Thoracic aorta (tissue), 2 donors: ENCODE measurements at regions not wholly inside any gene's neighbourhood (a gene's known extent, or its start where the extent isn't known, plus 50 kb on each side); places are given as distances from the start of the nearest gene placed in this dataset.

Source experiments
- ATAC-seq: fragments of 150-250 bp; one replicate; pipeline ENCODE4 v1.8.0; 2017; ENCODE audit warnings: low read depth; ENCODE audit not compliant: insufficient number of reproducible peaks, low FRiP score
- DNase-seq: peaks from one replicate; pipeline ENCODE4 v3.0.0-alpha.2; 2020; ENCODE audit warnings: low spot score
- H3K27ac ChIP-seq, 2 donors: fragments of 200-600 bp; sonication (generic); 1 replicate in 1 of 2; 2 replicates in 1 of 2; pipeline ENCODE4 v1.5.1; 2016; ENCODE audit warnings: mild to moderate bottlenecking in 2 of 2, moderate library complexity in 2 of 2
- H3K27me3 ChIP-seq: fragments of 200-600 bp; sonication (generic); replicated peaks from 2 replicates; pipeline ENCODE4 v1.6.0; 2016; ENCODE audit warnings: mild to moderate bottlenecking; ENCODE audit not compliant: insufficient read depth
- H3K36me3 ChIP-seq: fragments of 200-600 bp; sonication (generic); one replicate; pipeline ENCODE4 v1.5.1; 2016
- H3K4me1 ChIP-seq, 2 donors: fragments of 200-600 bp; sonication (generic); 1 replicate in 1 of 2; 2 replicates in 1 of 2; pipeline versions ENCODE4 v1.5.1 to v1.6.0; 2016; ENCODE audit warnings: low read depth in 2 of 2, mild to moderate bottlenecking in 1 of 2; ENCODE audit not compliant: control insufficient read depth in 1 of 2
- H3K4me3 ChIP-seq: fragments of 200-600 bp; sonication (generic); 2 replicates; pipeline ENCODE4 v1.5.1; 2016; ENCODE audit warnings: mild to moderate bottlenecking
- H3K9me3 ChIP-seq: fragments of 200-600 bp; sonication (generic); 2 replicates; pipeline ENCODE4 v1.5.1; 2016
- CTCF ChIP-seq: fragments of 200-600 bp; sonication (generic); IDR thresholded peaks from one replicate; pipeline ENCODE4 v1.5.1; 2019; ENCODE audit warnings: antibody characterized with exemption

DNA sequence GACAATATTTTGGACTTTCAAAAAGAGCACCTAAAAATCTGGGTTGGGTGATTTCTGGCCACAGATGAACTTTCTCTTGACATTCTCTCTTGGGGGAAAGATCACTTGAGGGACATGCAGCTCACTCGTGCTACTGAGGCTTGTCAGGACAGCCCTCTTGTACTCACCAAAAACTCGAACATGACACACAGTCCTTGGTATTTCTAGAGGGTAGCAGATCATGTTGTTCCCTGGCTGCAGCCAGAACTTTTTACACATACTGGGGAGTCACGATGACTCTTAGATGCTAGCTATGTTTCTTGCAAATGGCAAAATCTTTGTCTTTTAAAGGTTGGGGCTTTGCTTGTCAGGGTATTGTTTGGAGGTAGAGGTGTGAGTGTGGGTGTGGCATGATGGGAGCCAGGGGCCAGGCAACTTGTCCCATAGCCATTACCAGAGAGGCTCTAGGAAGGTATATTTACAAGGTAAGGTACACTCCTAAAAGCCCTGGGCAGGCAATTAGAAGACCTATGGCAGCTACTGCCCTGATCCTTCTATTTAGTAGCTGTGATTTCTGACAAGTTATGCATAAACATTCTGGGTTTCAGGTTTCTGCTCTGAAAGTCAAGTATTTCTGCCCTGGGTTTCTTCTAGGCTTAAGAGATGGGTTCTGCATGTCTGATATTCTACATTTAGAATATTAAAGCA, 241.7 kb upstream of the TLL1 start:
- Histone ChIP-seq H3K36me3 (no peaks in the 10 kb centered on the region), H3K4me3 (no peak overlapping the region), H3K27me3 (no peaks in the 10 kb centered on the region), H3K9me3 (no peaks in the 10 kb centered on the region), H3K4me1 (no peaks in the 10 kb centered on the region), H3K27ac (no peak overlapping the region)
- no peak for TF ChIP-seq CTCF
- ATAC-seq (no peak), DNase-seq (no peak)

DNA sequence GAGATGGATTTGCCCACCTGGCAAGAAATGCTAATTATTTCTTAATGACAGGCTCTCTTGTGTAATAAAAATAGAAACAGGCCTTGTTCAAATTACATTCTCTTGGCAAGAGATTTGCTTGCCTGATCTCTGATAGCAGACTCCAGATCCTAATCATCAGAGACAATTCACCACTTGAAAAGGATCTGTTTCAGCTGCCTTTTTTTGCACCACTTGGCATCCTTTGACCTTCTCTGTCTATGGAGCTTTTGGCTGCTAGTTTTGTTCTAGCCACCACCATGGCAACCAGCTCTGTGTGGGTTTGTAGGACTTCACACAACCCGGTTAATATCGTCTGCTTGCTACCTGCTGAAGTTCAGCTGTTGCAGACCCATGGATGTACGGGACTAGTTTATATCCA, 241.1 kb upstream of the TLL1 start:
- no peaks in the 10 kb centered on the region for H3K27me3 ChIP-seq
- TF ChIP-seq CTCF, result no peak
- no peaks in the 10 kb centered on the region for H3K4me1 ChIP-seq
- no peak overlapping the region for H3K4me3 ChIP-seq
- DNase-seq (no peak), ATAC-seq (no peak)
- no peaks in the 10 kb centered on the region for H3K9me3 ChIP-seq
- no peaks in the 10 kb centered on the region for H3K36me3 ChIP-seq
- H3K27ac ChIP-seq, result no peak overlapping the region

DNA sequence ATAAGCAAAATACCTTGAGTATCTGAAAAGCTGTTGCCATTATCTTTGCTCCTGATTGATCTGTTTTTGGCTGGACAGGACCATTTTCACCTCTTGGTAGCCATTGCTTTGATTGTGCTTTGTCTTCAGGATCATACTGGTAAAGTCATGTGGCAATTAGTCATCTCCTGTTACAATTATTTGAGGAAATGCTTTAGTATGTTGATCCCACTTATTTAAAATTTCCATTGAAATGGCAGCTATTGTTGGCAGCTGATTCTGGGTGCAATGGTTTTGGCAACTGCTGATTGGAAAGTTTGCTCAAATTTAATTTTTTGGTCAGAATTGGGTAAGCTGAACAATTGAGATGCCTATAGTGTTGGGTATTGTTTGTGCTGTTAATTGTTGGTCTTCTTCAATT, 238.3 kb upstream of the TLL1 start:
- no peaks in the 10 kb centered on the region for H3K36me3 ChIP-seq
- no peak overlapping the region for H3K4me3 ChIP-seq
- no peak for ATAC-seq

GRCh38 chr4:165635381-165635780, 237.7 kb upstream of the TLL1 start:
- Histone ChIP-seq H3K4me1 (no peaks in the 10 kb centered on the region), H3K36me3 (no peaks in the 10 kb centered on the region), H3K27ac (no peak overlapping the region), H3K9me3 (no peaks in the 10 kb centered on the region), H3K4me3 (no peak overlapping the region), H3K27me3 (no peaks in the 10 kb centered on the region)
- no peak for DNase-seq
- TF ChIP-seq CTCF, result no peak
- ATAC-seq, result no peak

More for the DNA sequence above, 238.3 kb upstream of the TLL1 start:
- Histone ChIP-seq H3K27me3 (no peaks in the 10 kb centered on the region), H3K4me1 (no peaks in the 10 kb centered on the region), H3K27ac (no peak overlapping the region), H3K9me3 (no peaks in the 10 kb centered on the region)
- DNase-seq, result no peak
- no peak for TF ChIP-seq CTCF

- no peaks in the 10 kb centered on the region for H3K9me3 ChIP-seq
- no peak overlapping the region for H3K27ac ChIP-seq
- DNase-seq (no peak), ATAC-seq (no peak)
- H3K4me1 ChIP-seq, result no peaks in the 10 kb centered on the region
- no peak overlapping the region for H3K4me3 ChIP-seq
- TF ChIP-seq CTCF, result no peak
- no peaks in the 10 kb centered on the region for H3K36me3 ChIP-seq
- H3K27me3 ChIP-seq, result no peaks in the 10 kb centered on the region
These were observed 237.1 kb upstream of the TLL1 start for GRCh38 chr4:165635951-165636350.
